ENCODE measurements at regions not wholly inside any gene's neighbourhood (a gene's known extent, or its start where the extent isn't known, plus 50 kb on each side); places are given as distances from the start of the nearest gene placed in this dataset.

- no peak for DNase-seq (ENCODE audit: extremely low spot score)
- no peaks in the 10 kb centered on the region for H3K36me3 ChIP-seq
- intact Hi-C loops (cut with DNase I), result loop anchor here (2.0 to 5.0 kb wide), 2 partner anchors 119 to 349 kb away; no protein-coding TSS in a partner anchor
- no peak overlapping the region for H3K4me3 ChIP-seq
- H3K4me1 ChIP-seq, result peaks cover 11 to 14% (median 12%) of the 10 kb centered on the region in 4 donors
- no peaks in the 10 kb centered on the region for H3K27me3 ChIP-seq
- H3K27ac ChIP-seq (replicated peaks in 1 of 4), result no peak overlapping the region
- H3K9me3 ChIP-seq, result no peaks in the 10 kb centered on the region
- 89% methylated on average over 2 of the region's 2 CpGs for WGBS
- TF ChIP-seq EP300 (IDR thresholded peaks at IDR 0.05) (no peak), CTCF (IDR thresholded peaks at IDR 0.05) (no peak), POLR2AphosphoS5 (IDR thresholded peaks at IDR 0.05) (no peak), POLR2A (IDR thresholded peaks at IDR 0.05; ENCODE audit: low read depth) (no peak)
These were observed 225.3 kb downstream of the NHLRC3 start for GRCh38 chr13:39263531-39263930.

- Histone ChIP-seq H3K4me3 (no peak overlapping the region), H3K36me3 (no peaks in the 10 kb centered on the region), H3K27ac (replicated peaks in 1 of 4) (no peak overlapping the region), H3K4me1 (peaks cover 0 to 14% (median 5%) of the 10 kb centered on the region in 4 donors), H3K9me3 (no peaks in the 10 kb centered on the region), H3K27me3 (no peaks in the 10 kb centered on the region)
- no peak for DNase-seq (ENCODE audit: extremely low spot score)
- TF ChIP-seq CTCF (IDR thresholded peaks at IDR 0.05), result no peak
- intact Hi-C loops (cut with DNase I), result no loop called here
These were observed 228.2 kb downstream of the NHLRC3 start for GRCh38 chr13:39266426-39266825.

- no peaks in the 10 kb centered on the region for H3K9me3 ChIP-seq
- no peaks in the 10 kb centered on the region for H3K4me1 ChIP-seq
- intact Hi-C loops (cut with DNase I), result no loop called here
- H3K36me3 ChIP-seq, result no peaks in the 10 kb centered on the region
- 85% methylated on average over 3 of the region's 3 CpGs for WGBS
- TF ChIP-seq POLR2A (IDR thresholded peaks at IDR 0.05; ENCODE audit: low read depth) (no peak), CTCF (IDR thresholded peaks at IDR 0.05) (no peak), EP300 (IDR thresholded peaks at IDR 0.05) (no peak), POLR2AphosphoS5 (IDR thresholded peaks at IDR 0.05) (no peak)
- no peak overlapping the region for H3K27ac ChIP-seq (replicated peaks in 1 of 4)
- no peak overlapping the region for H3K4me3 ChIP-seq
- DNase-seq (ENCODE audit: extremely low spot score), result no peak
- H3K27me3 ChIP-seq, result no peaks in the 10 kb centered on the region
These were observed 230.1 kb downstream of the NHLRC3 start for GRCh38 chr13:39268398-39268797.

GRCh38 chr13:39269004-39269403 lies 230.7 kb downstream of the NHLRC3 start:
- WGBS, result 59% methylated on average over 2 of the region's 2 CpGs
- no peak overlapping the region for H3K4me3 ChIP-seq
- no peak for TF ChIP-seq POLR2AphosphoS5 (IDR thresholded peaks at IDR 0.05)
- H3K27ac ChIP-seq (replicated peaks in 1 of 4), result no peak overlapping the region
- DNase-seq (ENCODE audit: extremely low spot score), result no peak
- intact Hi-C loops (cut with DNase I), result no loop called here
- H3K27me3 ChIP-seq, result no peaks in the 10 kb centered on the region
- no peaks in the 10 kb centered on the region for H3K36me3 ChIP-seq
- no peaks in the 10 kb centered on the region for H3K9me3 ChIP-seq
- peaks cover 0 to under 1% (median 0%) of the 10 kb centered on the region in 4 donors for H3K4me1 ChIP-seq

- Histone ChIP-seq H3K9me3 (no peaks in the 10 kb centered on the region), H3K4me1 (peaks cover 0 to 4% (median 0%) of the 10 kb centered on the region in 4 donors), H3K27me3 (no peaks in the 10 kb centered on the region), H3K36me3 (no peaks in the 10 kb centered on the region), H3K4me3 (no peak overlapping the region), H3K27ac (replicated peaks in 1 of 4) (no peak overlapping the region)
- TF ChIP-seq CTCF (IDR thresholded peaks at IDR 0.05) (no peak), POLR2A (IDR thresholded peaks at IDR 0.05; ENCODE audit: low read depth) (no peak), EP300 (IDR thresholded peaks at IDR 0.05) (no peak), POLR2AphosphoS5 (IDR thresholded peaks at IDR 0.05) (no peak)
- intact Hi-C loops (cut with DNase I), result no loop called here
- no peak for DNase-seq (ENCODE audit: extremely low spot score)
- 83% methylated on average over 1 of the region's 1 CpG for WGBS
These were observed 231.2 kb downstream of the NHLRC3 start for GRCh38 chr13:39269411-39269810.

Measured in esophagus muscularis mucosa (tissue), 4 donors.